ENCODE measurements at regions not wholly inside any gene's neighbourhood (a gene's known extent, or its start where the extent isn't known, plus 50 kb on each side); places are given as distances from the start of the nearest gene placed in this dataset.

- no peak for DNase-seq (ENCODE audit: low read depth)
Measured at GRCh38 chr7:25885057-25885576, 266.9 kb upstream of the NFE2L3 start.

DNA sequence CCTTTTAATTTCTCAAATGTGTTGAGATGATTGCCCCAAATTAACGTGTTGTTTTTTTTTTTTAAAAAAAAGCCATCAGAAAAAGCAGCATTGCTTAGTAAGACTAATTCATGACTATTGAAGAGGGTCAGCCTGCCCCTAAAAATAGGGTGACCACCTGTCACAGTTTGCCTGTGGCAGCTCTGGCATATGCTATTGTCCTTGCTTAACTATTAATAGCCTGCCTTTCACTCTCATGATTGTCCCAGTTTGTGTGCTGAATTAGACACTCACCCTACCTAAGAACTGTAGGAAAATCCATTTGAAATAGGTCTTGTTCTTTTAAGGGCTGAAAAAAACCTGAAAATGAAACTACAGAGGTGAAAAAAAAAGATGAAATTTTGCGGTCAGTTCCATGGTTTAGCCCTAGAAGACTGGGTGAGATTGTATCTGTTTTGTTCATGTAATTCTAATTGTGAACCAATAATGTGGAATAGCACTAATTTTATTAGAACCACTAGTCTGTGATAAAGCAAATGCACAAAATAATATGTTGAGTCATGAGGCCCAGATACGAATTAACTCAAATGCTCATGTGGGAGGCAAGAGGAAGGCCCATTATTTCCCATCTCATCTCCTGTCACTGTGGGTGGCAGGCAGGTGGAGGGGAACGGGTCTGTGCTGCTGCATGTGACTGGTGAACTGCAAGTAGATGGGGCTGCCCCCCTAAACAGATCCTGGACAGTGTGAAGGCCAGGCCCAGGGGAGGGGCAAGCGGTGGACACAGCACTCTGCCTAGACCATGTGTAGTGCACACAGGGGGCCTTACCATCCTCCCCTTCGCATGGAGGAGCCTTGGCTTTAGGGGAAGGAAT, 265.4 kb upstream of the NFE2L3 start:
- DNase-seq (ENCODE audit: low read depth), result no peak

DNA sequence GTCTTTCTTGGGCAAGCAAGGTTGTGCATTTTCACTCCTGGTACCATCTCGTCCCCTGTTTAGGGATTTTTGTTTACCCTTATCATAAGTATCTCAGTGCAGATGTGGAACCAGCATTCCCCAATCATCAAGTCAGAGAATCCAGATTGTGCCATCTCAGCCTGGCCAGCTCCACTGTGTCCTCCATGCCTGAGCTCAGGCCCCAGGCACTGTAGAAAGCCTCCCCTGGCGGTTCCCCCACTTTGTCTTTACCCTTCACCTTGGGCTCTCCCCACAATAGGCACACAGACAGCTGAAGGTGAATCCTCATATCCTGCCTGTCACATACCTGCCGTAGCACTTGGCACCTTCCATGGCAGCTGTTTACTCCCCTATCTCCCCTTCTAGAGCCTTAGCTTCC, 264.7 kb upstream of the NFE2L3 start:
- DNase-seq (ENCODE audit: low read depth), result no peak

DNA sequence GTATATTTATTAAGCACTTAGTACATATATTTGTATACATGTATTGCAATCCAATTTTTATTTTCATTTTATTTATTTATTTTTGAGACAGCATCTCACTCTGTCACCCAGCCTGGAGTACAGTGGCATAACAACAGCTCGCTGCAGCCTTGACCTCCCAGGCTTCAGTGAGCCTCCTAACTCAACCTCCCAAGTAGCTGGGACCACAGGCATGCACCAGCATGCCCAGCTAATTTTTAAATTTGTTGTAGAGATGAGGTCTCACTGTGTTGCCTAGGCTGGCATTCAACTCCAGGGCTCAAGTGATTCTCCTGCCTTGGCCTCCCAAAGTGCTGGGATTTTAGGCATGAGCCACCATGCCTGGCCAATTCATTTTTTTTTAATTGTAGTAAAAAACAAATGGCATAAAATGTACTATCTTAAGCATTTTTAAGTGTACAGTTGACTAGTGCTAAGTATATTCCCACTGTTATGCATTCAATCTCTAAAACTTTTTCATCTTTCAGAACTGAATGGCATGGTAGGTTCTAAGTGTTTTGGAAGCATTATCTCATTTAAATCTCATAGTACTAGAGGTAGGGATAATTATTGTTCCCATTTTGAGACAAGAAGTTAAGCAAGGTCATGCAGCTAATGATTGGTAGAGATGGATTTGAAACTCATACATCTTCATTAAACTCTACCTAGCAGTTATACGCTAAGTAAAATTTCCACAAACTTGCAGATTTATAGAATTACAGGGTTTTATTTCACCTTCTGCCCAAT, 264.0 kb upstream of the NFE2L3 start:
- DNase-seq (ENCODE audit: low read depth), result no peak

GRCh38 chr7:25889765-25890164, 262.2 kb upstream of the NFE2L3 start:
- no peak for DNase-seq (ENCODE audit: low read depth)

DNA sequence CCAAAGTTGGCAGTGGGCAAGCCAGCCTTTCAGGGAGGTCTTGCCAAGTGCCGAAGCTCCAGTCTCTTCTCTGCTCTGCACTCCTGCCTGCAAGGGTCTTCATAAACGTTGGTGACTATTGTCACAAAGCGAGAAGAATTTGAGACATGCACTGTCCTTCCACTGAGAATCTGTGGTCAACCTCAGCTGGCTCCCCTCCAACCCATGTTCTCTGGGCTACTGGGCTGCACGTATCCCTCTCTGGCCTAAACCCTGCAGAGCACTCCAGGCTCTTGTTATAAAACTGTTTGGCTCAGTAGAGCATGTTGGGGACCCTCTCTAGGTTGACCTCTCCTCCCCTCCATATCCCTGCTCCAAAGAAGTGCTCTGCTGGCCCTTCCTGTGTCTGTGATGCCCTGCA, 260.4 kb upstream of the NFE2L3 start:
- no peak for DNase-seq (ENCODE audit: low read depth)

GRCh38 chr7:25893436-25893835, 258.6 kb upstream of the NFE2L3 start:
- no peak for DNase-seq (ENCODE audit: low read depth)

- DNase-seq (ENCODE audit: low read depth), result peak; percentile 80
Measured at GRCh38 chr7:25894002-25894901, 257.7 kb upstream of the NFE2L3 start.

DNA sequence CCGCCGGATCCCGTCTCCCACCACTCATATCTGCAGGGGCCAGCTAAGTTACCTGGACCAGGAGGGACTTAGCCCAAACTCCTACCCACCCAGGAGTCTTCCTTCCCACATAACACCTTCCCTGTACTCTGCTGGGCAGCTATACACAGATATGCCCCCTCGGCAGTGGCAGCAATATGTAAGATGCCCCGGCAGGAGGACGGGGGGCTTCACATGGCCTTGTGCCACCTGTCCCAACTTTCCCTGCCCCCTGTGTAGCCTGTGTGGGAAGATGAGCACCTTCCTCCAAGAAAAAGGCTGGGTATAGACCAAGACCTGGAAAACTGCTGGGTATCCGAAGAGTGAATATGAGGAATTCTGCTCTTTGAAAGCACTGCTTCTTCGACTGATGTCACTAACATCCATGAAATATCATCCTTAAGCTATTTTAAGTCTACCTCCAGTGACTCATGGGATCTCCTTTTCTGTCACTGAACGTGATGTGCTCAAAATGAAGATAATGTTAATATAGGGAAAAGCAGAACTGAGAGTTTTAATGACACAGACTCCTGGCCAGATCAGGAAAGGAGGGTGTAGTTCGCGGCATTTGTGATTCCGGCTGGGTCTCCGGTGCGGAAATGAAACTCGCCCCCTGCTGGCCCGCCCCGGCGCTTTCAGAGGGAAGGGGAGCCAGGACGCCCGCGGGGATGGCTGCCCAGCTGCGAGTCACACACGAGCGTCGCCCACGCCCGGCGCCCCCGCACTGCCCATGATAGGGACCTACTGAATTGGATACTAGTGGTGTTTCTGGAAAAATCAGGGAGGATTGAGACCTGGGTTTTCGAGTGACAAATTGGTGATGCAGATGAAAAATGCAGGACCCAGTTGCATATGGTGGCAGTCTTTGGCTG, 256.9 kb upstream of the NFE2L3 start:
- peak; percentile 75 for DNase-seq (ENCODE audit: low read depth)

- no peak for DNase-seq (ENCODE audit: low read depth)
Measured at GRCh38 chr7:25895792-25896171, 256.2 kb upstream of the NFE2L3 start.

- DNase-seq (ENCODE audit: low read depth), result no peak
Measured at GRCh38 chr7:25897261-25897782, 254.7 kb upstream of the NFE2L3 start.

- no peak for DNase-seq (ENCODE audit: low read depth)
Measured at GRCh38 chr7:25900245-25900644, 251.8 kb upstream of the NFE2L3 start.

DNA sequence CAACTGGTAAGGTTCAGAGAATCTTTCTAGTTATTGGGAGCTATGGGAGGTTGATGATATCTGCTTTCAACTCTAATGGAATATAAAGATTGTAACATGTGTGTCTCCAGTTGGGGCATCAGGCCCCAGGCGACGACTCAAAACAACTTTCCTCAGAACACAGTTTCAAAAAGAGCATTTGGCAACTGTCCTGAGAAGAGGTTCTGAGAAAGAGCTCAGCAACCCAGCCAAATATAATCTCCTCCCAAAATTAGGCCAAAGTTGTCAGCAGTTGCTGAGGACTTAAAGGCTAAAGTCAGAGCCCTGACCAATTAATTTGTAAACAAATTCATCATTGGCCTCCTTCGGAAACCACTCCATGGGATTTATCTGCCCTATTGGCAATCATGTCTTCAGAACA, 251.1 kb upstream of the NFE2L3 start:
- DNase-seq (ENCODE audit: low read depth), result no peak

DNA sequence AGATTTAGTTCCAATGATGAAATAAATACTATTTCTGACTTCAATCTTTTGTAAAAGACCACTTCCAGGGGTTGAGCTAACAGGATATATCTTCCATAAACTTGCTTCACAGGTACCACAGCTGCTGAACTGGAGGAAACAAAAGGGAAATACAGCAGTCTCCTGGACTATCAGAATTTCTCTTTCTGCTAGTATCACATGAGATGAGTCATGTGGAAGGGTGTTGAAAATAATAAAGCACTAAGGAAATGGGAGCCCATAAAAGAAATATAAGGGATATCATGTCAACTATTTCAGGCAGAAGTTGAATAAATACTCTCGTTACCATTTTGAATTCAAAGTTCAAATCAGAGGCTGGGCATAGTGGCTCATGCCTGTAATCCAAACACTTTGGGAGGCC, 250.3 kb upstream of the NFE2L3 start:
- no peak for DNase-seq (ENCODE audit: low read depth)

DNA sequence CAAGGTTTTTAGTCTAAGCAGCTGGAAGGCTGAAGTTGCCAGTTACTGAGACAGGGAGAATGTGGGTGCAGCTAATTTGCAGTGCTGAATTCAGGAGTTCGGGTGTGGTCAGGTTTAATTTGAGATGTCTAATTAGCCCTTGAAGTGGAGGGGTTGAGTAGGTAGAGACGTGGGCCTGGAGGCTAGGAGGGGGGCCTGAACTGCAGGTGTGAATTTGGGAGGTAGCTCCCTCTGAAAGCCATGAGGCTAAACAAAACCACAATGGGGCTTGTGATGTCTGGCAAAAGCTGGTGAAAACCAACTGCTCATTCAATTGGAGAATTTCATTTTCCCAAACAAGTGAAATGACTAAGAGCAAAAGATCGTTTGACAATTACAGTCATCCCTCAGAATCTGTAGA, 246.0 kb upstream of the NFE2L3 start:
- no peak for DNase-seq (ENCODE audit: low read depth)

- no peak for DNase-seq (ENCODE audit: low read depth)
Measured at GRCh38 chr7:25906760-25907159, 245.2 kb upstream of the NFE2L3 start.

DNA sequence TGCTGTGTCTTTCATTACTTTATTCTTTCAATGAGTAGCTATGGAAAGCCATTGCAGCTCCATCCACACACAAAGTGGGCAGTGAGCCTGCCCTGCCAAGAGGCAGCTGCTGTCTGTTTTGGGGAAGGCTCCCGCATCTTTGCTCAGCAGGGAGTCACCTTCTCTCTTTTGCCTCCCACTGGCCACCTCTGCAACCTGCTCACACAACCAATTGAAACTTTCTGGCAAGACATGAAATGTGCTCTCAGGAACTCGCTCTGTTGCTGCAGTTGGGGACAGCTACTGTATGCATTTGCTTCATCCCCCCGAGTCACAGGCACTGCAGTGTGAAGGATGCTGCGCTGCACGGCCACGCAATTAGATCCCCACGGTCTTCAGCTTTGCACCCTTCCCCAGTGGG, 244.8 kb upstream of the NFE2L3 start:
- DNase-seq (ENCODE audit: low read depth), result no peak

GRCh38 chr7:25907731-25908130, 244.3 kb upstream of the NFE2L3 start:
- no peak for DNase-seq (ENCODE audit: low read depth)

GRCh38 chr7:25908154-25908949, 243.6 kb upstream of the NFE2L3 start:
- no peak for DNase-seq (ENCODE audit: low read depth)

Measured in Daoy (cell line).